ENCODE measurements at regions not wholly inside any gene's neighbourhood (a gene's known extent, or its start where the extent isn't known, plus 50 kb on each side); places are given as distances from the start of the nearest gene placed in this dataset.
"Not testable (repeated sequence)": the region's sequence is repeated elsewhere in the genome, so short reads cannot be mapped to it uniquely, and the experiment has no call there.

- no peak for DNase-seq (ENCODE audit: low spot score)
- no peak for TF ChIP-seq CTCF (IDR thresholded peaks at IDR 0.05; ENCODE audit: extremely low read depth, missing control alignments)
Measured at GRCh38 chr11:133649040-133649439, 116.7 kb upstream of the OPCML start.

- TF ChIP-seq CTCF (IDR thresholded peaks at IDR 0.05; ENCODE audit: extremely low read depth, missing control alignments): no peak
- no peak for DNase-seq (ENCODE audit: low spot score)
Measured at GRCh38 chr11:133639408-133639807, 107.1 kb upstream of the OPCML start.

- DNase-seq (ENCODE audit: low spot score): no peak
- no peak for TF ChIP-seq CTCF (IDR thresholded peaks at IDR 0.05; ENCODE audit: extremely low read depth, missing control alignments)
Measured at GRCh38 chr11:133638921-133639320, 106.6 kb upstream of the OPCML start.

GRCh38 chr11:133636711-133637355 lies 104.5 kb upstream of the OPCML start:
- TF ChIP-seq CTCF (IDR thresholded peaks at IDR 0.05; ENCODE audit: extremely low read depth, missing control alignments): no peak
- no peak for DNase-seq (ENCODE audit: low spot score)

- no peak for TF ChIP-seq CTCF (IDR thresholded peaks at IDR 0.05; ENCODE audit: extremely low read depth, missing control alignments)
- DNase-seq (ENCODE audit: low spot score): no peak
Measured at GRCh38 chr11:133635244-133635739, 103.0 kb upstream of the OPCML start.

- not testable (repeated sequence) for DNase-seq (ENCODE audit: low spot score)
Measured at GRCh38 chr11:133628371-133628770, 96.1 kb upstream of the OPCML start.

GRCh38 chr11:133621611-133622010 lies 89.3 kb upstream of the OPCML start:
- no peak for TF ChIP-seq CTCF (IDR thresholded peaks at IDR 0.05; ENCODE audit: extremely low read depth, missing control alignments)
- no peak for DNase-seq (ENCODE audit: low spot score)

- peak; percentile 13 for DNase-seq (ENCODE audit: low spot score)
- no peak for TF ChIP-seq CTCF (IDR thresholded peaks at IDR 0.05; ENCODE audit: extremely low read depth, missing control alignments)
Measured at GRCh38 chr11:133619973-133620372, 87.7 kb upstream of the OPCML start.

Measured in GM20000 (cell line).